CD4-positive, alpha-beta T cell treated with Interleukin-2 at 100 ng/mL for 4 hours (primary cell): ENCODE measurements at regions not wholly inside any gene's neighbourhood (a gene's known extent, or its start where the extent isn't known, plus 50 kb on each side); places are given as distances from the start of the nearest gene placed in this dataset.

Source experiments
- DNase-seq: peaks from one replicate; pipeline ENCODE4 v3.0.0-alpha.2; 2020; ENCODE audit warnings: low spot score

GRCh38 chr2:12930391-12930790 is 213.7 kb downstream of the TRIB2 start:
- no peak for DNase-seq

GRCh38 chr2:12931186-12931844 is 214.6 kb downstream of the TRIB2 start:
- DNase-seq: peak; percentile 36

GRCh38 chr2:12932192-12932591 is 215.5 kb downstream of the TRIB2 start:
- DNase-seq: no peak

- DNase-seq: no peak
Observed at GRCh38 chr2:12934146-12934756, 217.5 kb downstream of the TRIB2 start.

GRCh38 chr2:12935222-12935621 is 218.5 kb downstream of the TRIB2 start:
- no peak for DNase-seq

- DNase-seq: no peak
Observed at GRCh38 chr2:12935796-12936195, 219.1 kb downstream of the TRIB2 start.

GRCh38 chr2:12941203-12941602 is 224.5 kb downstream of the TRIB2 start:
- no peak for DNase-seq

- peak; percentile 23 for DNase-seq
Observed at GRCh38 chr2:12948231-12948960, 231.7 kb downstream of the TRIB2 start.

- no peak for DNase-seq
Observed at GRCh38 chr2:12948961-12949353, 232.2 kb downstream of the TRIB2 start.

GRCh38 chr2:12949406-12949805 is 232.7 kb downstream of the TRIB2 start:
- no peak for DNase-seq

- no peak for DNase-seq
Observed at GRCh38 chr2:12950174-12950573, 233.4 kb downstream of the TRIB2 start.

- DNase-seq: no peak
Observed at GRCh38 chr2:12950957-12951656, 234.4 kb downstream of the TRIB2 start.

GRCh38 chr2:12951657-12951973 is 234.9 kb downstream of the TRIB2 start:
- DNase-seq: no peak

GRCh38 chr2:12953596-12953995 is 236.9 kb downstream of the TRIB2 start:
- no peak for DNase-seq

GRCh38 chr2:12955864-12956263 is 239.1 kb downstream of the TRIB2 start:
- no peak for DNase-seq

GRCh38 chr2:12957251-12957650 is 240.5 kb downstream of the TRIB2 start:
- DNase-seq: no peak

- no peak for DNase-seq
Observed at GRCh38 chr2:12959935-12960334, 243.2 kb downstream of the TRIB2 start.

- no peak for DNase-seq
Observed at GRCh38 chr2:12960671-12961070, 243.9 kb downstream of the TRIB2 start.

GRCh38 chr2:12964904-12965539 is 248.3 kb downstream of the TRIB2 start:
- no peak for DNase-seq

GRCh38 chr2:12965540-12966269 is 249.0 kb downstream of the TRIB2 start:
- peak; percentile 76 for DNase-seq

GRCh38 chr2:12967804-12968203 is 251.1 kb downstream of the TRIB2 start:
- no peak for DNase-seq

GRCh38 chr2:12968399-12968798 is 251.7 kb downstream of the TRIB2 start:
- no peak for DNase-seq
